ENCODE measurements at regions not wholly inside any gene's neighbourhood (a gene's known extent, or its start where the extent isn't known, plus 50 kb on each side); places are given as distances from the start of the nearest gene placed in this dataset.

- DNase-seq (ENCODE audit: low read depth) (no peak), FAIRE-seq (no peak)
- Histone ChIP-seq H3K4me2 (ENCODE audit: low read length) (no peak overlapping the region), H3K27me3 (ENCODE audit: insufficient read depth, low read length) (no peaks in the 10 kb centered on the region), H4K20me1 (ENCODE audit: insufficient read depth, low read length) (no peaks in the 10 kb centered on the region), H3K27ac (ENCODE audit: low read depth, low read length) (no peak overlapping the region), H2AFZ (ENCODE audit: low read depth, low read length) (no peak overlapping the region), H3K36me3 (ENCODE audit: insufficient read depth, low read length) (no peaks in the 10 kb centered on the region), H3K9me3 (ENCODE audit: insufficient read depth, low read depth, low read length) (no peaks in the 10 kb centered on the region), H3K4me1 (ENCODE audit: insufficient read depth, low read length) (no peaks in the 10 kb centered on the region), H3K79me2 (ENCODE audit: insufficient read depth, low read length) (no peaks in the 10 kb centered on the region), H3K4me3 (ENCODE audit: insufficient read depth, low read depth, low read length) (no peak overlapping the region), H3K9ac (ENCODE audit: low read length) (no peak overlapping the region)
- H3K27me3 Mint-ChIP-seq (ENCODE audit: low read depth, unreplicated experiment): no peaks in the 10 kb centered on the region
- H3K36me3 Mint-ChIP-seq (ENCODE audit: low read depth, unreplicated experiment): no peaks in the 10 kb centered on the region
- H3K4me1 Mint-ChIP-seq (ENCODE audit: low read depth, unreplicated experiment): no peaks in the 10 kb centered on the region
- H3K27ac Mint-ChIP-seq (ENCODE audit: unreplicated experiment): no peak overlapping the region
- no peak overlapping the region for H3K4me3 Mint-ChIP-seq (ENCODE audit: unreplicated experiment)
- TF ChIP-seq CTCF (IDR thresholded peaks at IDR 0.05; ENCODE audit: insufficient read depth, low read depth, low read length) (no peak), EZH2 (IDR thresholded peaks at IDR 0.05; ENCODE audit: insufficient read depth, low read length) (no peak)
- H3K9me3 Mint-ChIP-seq (ENCODE audit: unreplicated experiment): peaks cover 23% of the 10 kb centered on the region
Measured at GRCh38 chr6:149184523-149184922, 133.0 kb upstream of the TAB2 start.

GRCh38 chr6:149185799-149186357 is 131.6 kb upstream of the TAB2 start:
- FAIRE-seq (no peak), DNase-seq (ENCODE audit: low read depth) (no peak)
- H3K27ac Mint-ChIP-seq (ENCODE audit: unreplicated experiment): no peak overlapping the region
- H3K27me3 ChIP-seq (ENCODE audit: insufficient read depth, low read length): no peaks in the 10 kb centered on the region
- no peak overlapping the region for H3K4me3 ChIP-seq (ENCODE audit: insufficient read depth, low read depth, low read length)
- no peaks in the 10 kb centered on the region for H3K4me1 Mint-ChIP-seq (ENCODE audit: low read depth, unreplicated experiment)
- no peak overlapping the region for H2AFZ ChIP-seq (ENCODE audit: low read depth, low read length)
- H3K27me3 Mint-ChIP-seq (ENCODE audit: low read depth, unreplicated experiment): no peaks in the 10 kb centered on the region
- no peaks in the 10 kb centered on the region for H3K79me2 ChIP-seq (ENCODE audit: insufficient read depth, low read length)
- peaks cover 3% of the 10 kb centered on the region for H3K36me3 Mint-ChIP-seq (ENCODE audit: low read depth, unreplicated experiment)
- TF ChIP-seq CTCF (IDR thresholded peaks at IDR 0.05; ENCODE audit: insufficient read depth, low read depth, low read length) (no peak), EZH2 (IDR thresholded peaks at IDR 0.05; ENCODE audit: insufficient read depth, low read length) (no peak)
- no peaks in the 10 kb centered on the region for H4K20me1 ChIP-seq (ENCODE audit: insufficient read depth, low read length)
- no peak overlapping the region for H3K4me3 Mint-ChIP-seq (ENCODE audit: unreplicated experiment)
- H3K9ac ChIP-seq (ENCODE audit: low read length): no peak overlapping the region
- no peaks in the 10 kb centered on the region for H3K36me3 ChIP-seq (ENCODE audit: insufficient read depth, low read length)
- H3K27ac ChIP-seq (ENCODE audit: low read depth, low read length): no peak overlapping the region
- peaks cover 23% of the 10 kb centered on the region for H3K9me3 Mint-ChIP-seq (ENCODE audit: unreplicated experiment)
- H3K4me2 ChIP-seq (ENCODE audit: low read length): no peak overlapping the region
- H3K4me1 ChIP-seq (ENCODE audit: insufficient read depth, low read length): no peaks in the 10 kb centered on the region
- no peaks in the 10 kb centered on the region for H3K9me3 ChIP-seq (ENCODE audit: insufficient read depth, low read depth, low read length)

- Mint-ChIP-seq H3K27ac (ENCODE audit: unreplicated experiment) (no peak overlapping the region), H3K36me3 (ENCODE audit: low read depth, unreplicated experiment) (peaks cover 3% of the 10 kb centered on the region), H3K9me3 (ENCODE audit: unreplicated experiment) (peaks cover 23% of the 10 kb centered on the region), H3K27me3 (ENCODE audit: low read depth, unreplicated experiment) (no peaks in the 10 kb centered on the region), H3K4me1 (ENCODE audit: low read depth, unreplicated experiment) (no peaks in the 10 kb centered on the region), H3K4me3 (ENCODE audit: unreplicated experiment) (no peak overlapping the region)
- no peaks in the 10 kb centered on the region for H3K79me2 ChIP-seq (ENCODE audit: insufficient read depth, low read length)
- H3K9ac ChIP-seq (ENCODE audit: low read length): no peak overlapping the region
- no peak overlapping the region for H3K4me2 ChIP-seq (ENCODE audit: low read length)
- H2AFZ ChIP-seq (ENCODE audit: low read depth, low read length): no peak overlapping the region
- H4K20me1 ChIP-seq (ENCODE audit: insufficient read depth, low read length): no peaks in the 10 kb centered on the region
- H3K4me3 ChIP-seq (ENCODE audit: insufficient read depth, low read depth, low read length): no peak overlapping the region
- H3K36me3 ChIP-seq (ENCODE audit: insufficient read depth, low read length): no peaks in the 10 kb centered on the region
- no peak for TF ChIP-seq EZH2 (IDR thresholded peaks at IDR 0.05; ENCODE audit: insufficient read depth, low read length)
- TF ChIP-seq CTCF (IDR thresholded peaks at IDR 0.05; ENCODE audit: insufficient read depth, low read depth, low read length): no peak
- no peaks in the 10 kb centered on the region for H3K4me1 ChIP-seq (ENCODE audit: insufficient read depth, low read length)
- DNase-seq (ENCODE audit: low read depth) (no peak), FAIRE-seq (no peak)
- H3K27me3 ChIP-seq (ENCODE audit: insufficient read depth, low read length): no peaks in the 10 kb centered on the region
- no peak overlapping the region for H3K27ac ChIP-seq (ENCODE audit: low read depth, low read length)
- no peaks in the 10 kb centered on the region for H3K9me3 ChIP-seq (ENCODE audit: insufficient read depth, low read depth, low read length)
Measured at GRCh38 chr6:149186873-149187272, 130.6 kb upstream of the TAB2 start.

Data from astrocyte (in vitro differentiated cells and primary cell).